WTC11 (cell line): ENCODE measurements at regions not wholly inside any gene's neighbourhood (a gene's known extent, or its start where the extent isn't known, plus 50 kb on each side); places are given as distances from the start of the nearest gene placed in this dataset.

Experiments used
- AFF4 ChIP-seq: sonication (generic); formaldehyde crosslinking; IDR thresholded peaks from 2 replicates; pipeline ENCODE4 v1.8.1; 2023; ENCODE audit warnings: mild to moderate bottlenecking, missing genetic modification reagents, borderline replicate concordance
- ESRRA ChIP-seq: sonication (generic); formaldehyde crosslinking; IDR thresholded peaks from 2 replicates; pipeline ENCODE4 v1.8.1; 2022; ENCODE audit warnings: mild to moderate bottlenecking, missing genetic modification reagents, borderline replicate concordance
- PRRX2 ChIP-seq: fragments of 250-450 bp; sonication (Bioruptor Pico); IDR thresholded peaks from 2 replicates; pipeline ENCODE4 v1.8.0; 2021; ENCODE audit warnings: mild to moderate bottlenecking
- SP1 ChIP-seq: sonication (generic); formaldehyde crosslinking; conservative IDR thresholded peaks from 2 replicates; pipeline ENCODE4 v1.8.1; 2022; ENCODE audit warnings: missing genetic modification reagents
- TCF7 ChIP-seq: sonication (generic); formaldehyde crosslinking; IDR thresholded peaks from 2 replicates; pipeline ENCODE4 v1.8.0; 2022; ENCODE audit warnings: mild to moderate bottlenecking, low read depth, missing genetic modification reagents, moderate library complexity
- TP53 ChIP-seq: sonication (generic); formaldehyde crosslinking; IDR thresholded peaks from 2 replicates; pipeline ENCODE4 v1.8.1; 2023; ENCODE audit warnings: mild to moderate bottlenecking, missing genetic modification reagents
- ZNF263 ChIP-seq: sonication (generic); formaldehyde crosslinking; IDR thresholded peaks from 2 replicates; pipeline ENCODE4 v1.8.1; 2022; ENCODE audit warnings: low read depth, mild to moderate bottlenecking, moderate library complexity, missing genetic modification reagents
- ZNF532 ChIP-seq: fragments of 250-450 bp; sonication (Bioruptor Pico); IDR thresholded peaks from 2 replicates; pipeline ENCODE4 v1.9.0; 2021; ENCODE audit warnings: mild to moderate bottlenecking, borderline replicate concordance
- TF ChIP-seq, protein P1 (sequence below): sonication (generic); formaldehyde crosslinking; IDR thresholded peaks from 2 replicates; pipeline ENCODE4 v1.8.0; 2023; ENCODE audit warnings: mild to moderate bottlenecking, missing genetic modification reagents
- TF ChIP-seq, protein P2 (sequence below): fragments of 200-600 bp; IDR thresholded peaks from 2 replicates; pipeline ENCODE4 v1.8.0; 2022; ENCODE audit warnings: antibody characterized with exemption
- TF ChIP-seq, protein P3 (sequence below): sonication (generic); formaldehyde crosslinking; IDR thresholded peaks from 2 replicates; pipeline ENCODE4 v1.8.1; 2023; ENCODE audit warnings: mild to moderate bottlenecking, missing genetic modification reagents, moderate library complexity

DNA sequence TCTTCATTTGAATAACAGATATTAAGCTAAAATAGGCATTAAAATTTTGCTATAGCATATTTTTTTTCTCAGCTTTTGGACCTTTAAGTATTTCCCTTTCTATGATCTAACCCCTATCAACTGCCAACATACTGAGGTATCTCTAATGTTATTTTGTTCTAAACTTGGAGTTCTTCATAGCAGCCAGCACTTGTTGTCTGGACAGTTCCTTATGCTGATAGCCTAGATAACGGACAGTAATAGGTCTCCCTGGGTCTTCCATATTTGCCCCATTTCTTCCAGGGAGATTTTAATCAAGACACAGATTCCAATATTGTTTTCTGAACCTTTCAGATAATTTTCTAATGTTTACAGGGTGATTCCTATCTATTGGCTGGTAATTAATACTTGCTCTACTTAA lies 475.8 kb upstream of the MAP2 start:
- TF ChIP-seq, protein P1, sequence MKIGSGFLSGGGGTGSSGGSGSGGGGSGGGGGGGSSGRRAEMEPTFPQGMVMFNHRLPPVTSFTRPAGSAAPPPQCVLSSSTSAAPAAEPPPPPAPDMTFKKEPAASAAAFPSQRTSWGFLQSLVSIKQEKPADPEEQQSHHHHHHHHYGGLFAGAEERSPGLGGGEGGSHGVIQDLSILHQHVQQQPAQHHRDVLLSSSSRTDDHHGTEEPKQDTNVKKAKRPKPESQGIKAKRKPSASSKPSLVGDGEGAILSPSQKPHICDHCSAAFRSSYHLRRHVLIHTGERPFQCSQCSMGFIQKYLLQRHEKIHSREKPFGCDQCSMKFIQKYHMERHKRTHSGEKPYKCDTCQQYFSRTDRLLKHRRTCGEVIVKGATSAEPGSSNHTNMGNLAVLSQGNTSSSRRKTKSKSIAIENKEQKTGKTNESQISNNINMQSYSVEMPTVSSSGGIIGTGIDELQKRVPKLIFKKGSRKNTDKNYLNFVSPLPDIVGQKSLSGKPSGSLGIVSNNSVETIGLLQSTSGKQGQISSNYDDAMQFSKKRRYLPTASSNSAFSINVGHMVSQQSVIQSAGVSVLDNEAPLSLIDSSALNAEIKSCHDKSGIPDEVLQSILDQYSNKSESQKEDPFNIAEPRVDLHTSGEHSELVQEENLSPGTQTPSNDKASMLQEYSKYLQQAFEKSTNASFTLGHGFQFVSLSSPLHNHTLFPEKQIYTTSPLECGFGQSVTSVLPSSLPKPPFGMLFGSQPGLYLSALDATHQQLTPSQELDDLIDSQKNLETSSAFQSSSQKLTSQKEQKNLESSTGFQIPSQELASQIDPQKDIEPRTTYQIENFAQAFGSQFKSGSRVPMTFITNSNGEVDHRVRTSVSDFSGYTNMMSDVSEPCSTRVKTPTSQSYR (CRISPR knock-in tag) = no peak
- TF ChIP-seq ZNF263 (CRISPR knock-in tag) = no peak
- TF ChIP-seq ESRRA (CRISPR knock-in tag) = no peak
- TF ChIP-seq, protein P2, sequence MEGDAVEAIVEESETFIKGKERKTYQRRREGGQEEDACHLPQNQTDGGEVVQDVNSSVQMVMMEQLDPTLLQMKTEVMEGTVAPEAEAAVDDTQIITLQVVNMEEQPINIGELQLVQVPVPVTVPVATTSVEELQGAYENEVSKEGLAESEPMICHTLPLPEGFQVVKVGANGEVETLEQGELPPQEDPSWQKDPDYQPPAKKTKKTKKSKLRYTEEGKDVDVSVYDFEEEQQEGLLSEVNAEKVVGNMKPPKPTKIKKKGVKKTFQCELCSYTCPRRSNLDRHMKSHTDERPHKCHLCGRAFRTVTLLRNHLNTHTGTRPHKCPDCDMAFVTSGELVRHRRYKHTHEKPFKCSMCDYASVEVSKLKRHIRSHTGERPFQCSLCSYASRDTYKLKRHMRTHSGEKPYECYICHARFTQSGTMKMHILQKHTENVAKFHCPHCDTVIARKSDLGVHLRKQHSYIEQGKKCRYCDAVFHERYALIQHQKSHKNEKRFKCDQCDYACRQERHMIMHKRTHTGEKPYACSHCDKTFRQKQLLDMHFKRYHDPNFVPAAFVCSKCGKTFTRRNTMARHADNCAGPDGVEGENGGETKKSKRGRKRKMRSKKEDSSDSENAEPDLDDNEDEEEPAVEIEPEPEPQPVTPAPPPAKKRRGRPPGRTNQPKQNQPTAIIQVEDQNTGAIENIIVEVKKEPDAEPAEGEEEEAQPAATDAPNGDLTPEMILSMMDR = no peak
- no peak for TF ChIP-seq SP1 (CRISPR knock-in tag)
- TF ChIP-seq PRRX2 = no peak
- TF ChIP-seq, protein P3, sequence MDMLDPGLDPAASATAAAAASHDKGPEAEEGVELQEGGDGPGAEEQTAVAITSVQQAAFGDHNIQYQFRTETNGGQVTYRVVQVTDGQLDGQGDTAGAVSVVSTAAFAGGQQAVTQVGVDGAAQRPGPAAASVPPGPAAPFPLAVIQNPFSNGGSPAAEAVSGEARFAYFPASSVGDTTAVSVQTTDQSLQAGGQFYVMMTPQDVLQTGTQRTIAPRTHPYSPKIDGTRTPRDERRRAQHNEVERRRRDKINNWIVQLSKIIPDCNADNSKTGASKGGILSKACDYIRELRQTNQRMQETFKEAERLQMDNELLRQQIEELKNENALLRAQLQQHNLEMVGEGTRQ = no peak
- TF ChIP-seq TCF7 = no peak
- no peak for TF ChIP-seq AFF4
- no peak for TF ChIP-seq ZNF532 (CRISPR knock-in tag)
- no peak for TF ChIP-seq TP53 (CRISPR knock-in tag)
